NCI-H748 (cell line): ENCODE measurements at regions not wholly inside any gene's neighbourhood (a gene's known extent, or its start where the extent isn't known, plus 50 kb on each side); places are given as distances from the start of the nearest gene placed in this dataset.

Experiments
- DNase-seq: peaks from one replicate; lab custom pipeline; 2025; ENCODE audit not compliant: unreplicated experiment; lab: John Stamatoyannopoulos, UW

GRCh38 chr17:72297326-72298115 lies 176.7 kb downstream of the SOX9 start:
- DNase-seq: no peak

- DNase-seq: no peak
Observed at GRCh38 chr17:72299100-72299499, 178.3 kb downstream of the SOX9 start.

- DNase-seq: no peak
Observed at GRCh38 chr17:72299592-72299991, 178.8 kb downstream of the SOX9 start.

GRCh38 chr17:72301887-72302286 lies 181.1 kb downstream of the SOX9 start:
- DNase-seq: no peak

- DNase-seq: no peak
Observed at GRCh38 chr17:72302735-72303134, 181.9 kb downstream of the SOX9 start.

GRCh38 chr17:72303787-72304733 lies 183.2 kb downstream of the SOX9 start:
- no peak for DNase-seq

GRCh38 chr17:72304859-72305258 lies 184.0 kb downstream of the SOX9 start:
- no peak for DNase-seq

GRCh38 chr17:72305472-72305871 lies 184.7 kb downstream of the SOX9 start:
- DNase-seq: no peak

GRCh38 chr17:72306037-72306436 lies 185.2 kb downstream of the SOX9 start:
- DNase-seq: no peak

- no peak for DNase-seq
Observed at GRCh38 chr17:72307836-72308235, 187.0 kb downstream of the SOX9 start.

- no peak for DNase-seq
Observed at GRCh38 chr17:72308744-72309385, 188.0 kb downstream of the SOX9 start.

- no peak for DNase-seq
Observed at GRCh38 chr17:72311004-72311403, 190.2 kb downstream of the SOX9 start.

GRCh38 chr17:72315122-72315913 lies 194.5 kb downstream of the SOX9 start:
- DNase-seq: no peak

GRCh38 chr17:72318131-72318530 lies 197.3 kb downstream of the SOX9 start:
- DNase-seq: no peak

GRCh38 chr17:72321896-72322295 lies 201.1 kb downstream of the SOX9 start:
- no peak for DNase-seq

GRCh38 chr17:72332367-72332766 lies 211.5 kb downstream of the SOX9 start:
- DNase-seq: no peak

- DNase-seq: no peak
Observed at GRCh38 chr17:72333570-72333969, 212.8 kb downstream of the SOX9 start.

- DNase-seq: no peak
Observed at GRCh38 chr17:72334205-72334604, 213.4 kb downstream of the SOX9 start.

- peak; percentile 64 for DNase-seq
Observed at GRCh38 chr17:72336026-72336803, 215.4 kb downstream of the SOX9 start.

- DNase-seq: no peak
Observed at GRCh38 chr17:72336804-72337070, 215.9 kb downstream of the SOX9 start.
